ENCODE measurements at regions not wholly inside any gene's neighbourhood (a gene's known extent, or its start where the extent isn't known, plus 50 kb on each side); places are given as distances from the start of the nearest gene placed in this dataset.

- TF ChIP-seq, protein P1, sequence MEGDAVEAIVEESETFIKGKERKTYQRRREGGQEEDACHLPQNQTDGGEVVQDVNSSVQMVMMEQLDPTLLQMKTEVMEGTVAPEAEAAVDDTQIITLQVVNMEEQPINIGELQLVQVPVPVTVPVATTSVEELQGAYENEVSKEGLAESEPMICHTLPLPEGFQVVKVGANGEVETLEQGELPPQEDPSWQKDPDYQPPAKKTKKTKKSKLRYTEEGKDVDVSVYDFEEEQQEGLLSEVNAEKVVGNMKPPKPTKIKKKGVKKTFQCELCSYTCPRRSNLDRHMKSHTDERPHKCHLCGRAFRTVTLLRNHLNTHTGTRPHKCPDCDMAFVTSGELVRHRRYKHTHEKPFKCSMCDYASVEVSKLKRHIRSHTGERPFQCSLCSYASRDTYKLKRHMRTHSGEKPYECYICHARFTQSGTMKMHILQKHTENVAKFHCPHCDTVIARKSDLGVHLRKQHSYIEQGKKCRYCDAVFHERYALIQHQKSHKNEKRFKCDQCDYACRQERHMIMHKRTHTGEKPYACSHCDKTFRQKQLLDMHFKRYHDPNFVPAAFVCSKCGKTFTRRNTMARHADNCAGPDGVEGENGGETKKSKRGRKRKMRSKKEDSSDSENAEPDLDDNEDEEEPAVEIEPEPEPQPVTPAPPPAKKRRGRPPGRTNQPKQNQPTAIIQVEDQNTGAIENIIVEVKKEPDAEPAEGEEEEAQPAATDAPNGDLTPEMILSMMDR (optimal IDR thresholded peaks at IDR 0.05 in 1 of 3, IDR thresholded peaks at IDR 0.05 in 1 of 3, conservative IDR thresholded peaks at IDR 0.05 in 1 of 3; ENCODE audit: extremely low read depth in 1 of 3, insufficient read depth in 2 of 3, low read length in 3 of 3): no peak
- no peak for TF ChIP-seq EZH2 (IDR thresholded peaks at IDR 0.05; ENCODE audit: low read length)
Measured at GRCh38 chr2:198697218-198697617, 760.5 kb downstream of the SATB2 start.

Measured in keratinocyte (primary cell).